Upper lobe of left lung (tissue), 4 donors: ENCODE measurements at regions not wholly inside any gene's neighbourhood (a gene's known extent, or its start where the extent isn't known, plus 50 kb on each side); places are given as distances from the start of the nearest gene placed in this dataset.

Experiments used
- EP300 ChIP-seq, 4 donors: sonication (generic); formaldehyde crosslinking; IDR thresholded peaks; one replicate each; pipeline ENCODE4 v1.5.1; 2017; ENCODE audit warnings: antibody characterized with exemption in 4 of 4, control low read depth in 2 of 4
- POLR2A ChIP-seq, 4 donors: fragments of 450-650 bp; IDR thresholded peaks; one replicate each; pipeline ENCODE4 v1.5.1; 2016 to 2017; ENCODE audit warnings: antibody characterized with exemption in 4 of 4, mild to moderate bottlenecking in 2 of 4
- POLR2AphosphoS5 ChIP-seq, 2 donors: sonication (generic); formaldehyde crosslinking; IDR thresholded peaks; one replicate each; pipeline ENCODE4 v1.5.1; 2017; ENCODE audit warnings: antibody characterized with exemption in 2 of 2
- TF ChIP-seq, protein P1 (sequence below), 6 experiments: fragments of 450-650 bp in 4 of 6; fragments of 200-600 bp in 2 of 6; sonication (generic) in 2 of 6; IDR thresholded peaks; one replicate each; pipeline ENCODE4 v1.5.1; 2016 to 2019; ENCODE audit warnings: antibody characterized with exemption in 6 of 6

DNA sequence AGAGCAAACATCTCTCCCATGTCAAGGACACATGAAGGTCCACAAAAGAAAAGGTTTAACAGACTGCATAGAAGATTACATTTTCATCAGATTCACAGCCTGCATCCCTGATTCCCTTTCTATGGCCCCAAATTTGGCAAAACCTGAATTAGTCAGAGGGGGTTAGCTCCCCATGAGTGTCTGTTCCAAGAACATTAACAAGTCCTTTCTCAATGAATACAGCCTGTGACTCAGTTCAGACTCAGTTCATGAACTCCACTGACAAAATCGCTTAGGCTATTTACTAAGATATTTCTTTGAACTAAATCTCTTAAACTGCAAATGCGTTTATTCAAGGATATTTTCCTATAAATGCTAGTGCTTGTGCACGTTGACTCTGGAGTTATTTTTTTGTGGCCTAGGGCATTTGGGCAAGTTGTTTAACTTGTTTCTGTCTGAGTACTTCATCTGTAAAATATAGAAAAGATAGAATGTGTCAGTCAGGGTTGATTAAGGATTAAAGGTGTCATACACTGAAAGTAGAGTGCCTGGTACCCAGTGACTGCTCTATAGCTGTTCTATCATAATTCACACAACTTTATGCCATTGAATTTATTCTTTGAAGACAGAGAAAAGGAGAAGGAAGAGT is 422.6 kb downstream of the HTR1B start:
- TF ChIP-seq POLR2AphosphoS5 (IDR thresholded peaks at IDR 0.05) (no peak), POLR2A (IDR thresholded peaks at IDR 0.05) (no peak), EP300 (IDR thresholded peaks at IDR 0.05) (no peak)
- TF ChIP-seq, protein P1, sequence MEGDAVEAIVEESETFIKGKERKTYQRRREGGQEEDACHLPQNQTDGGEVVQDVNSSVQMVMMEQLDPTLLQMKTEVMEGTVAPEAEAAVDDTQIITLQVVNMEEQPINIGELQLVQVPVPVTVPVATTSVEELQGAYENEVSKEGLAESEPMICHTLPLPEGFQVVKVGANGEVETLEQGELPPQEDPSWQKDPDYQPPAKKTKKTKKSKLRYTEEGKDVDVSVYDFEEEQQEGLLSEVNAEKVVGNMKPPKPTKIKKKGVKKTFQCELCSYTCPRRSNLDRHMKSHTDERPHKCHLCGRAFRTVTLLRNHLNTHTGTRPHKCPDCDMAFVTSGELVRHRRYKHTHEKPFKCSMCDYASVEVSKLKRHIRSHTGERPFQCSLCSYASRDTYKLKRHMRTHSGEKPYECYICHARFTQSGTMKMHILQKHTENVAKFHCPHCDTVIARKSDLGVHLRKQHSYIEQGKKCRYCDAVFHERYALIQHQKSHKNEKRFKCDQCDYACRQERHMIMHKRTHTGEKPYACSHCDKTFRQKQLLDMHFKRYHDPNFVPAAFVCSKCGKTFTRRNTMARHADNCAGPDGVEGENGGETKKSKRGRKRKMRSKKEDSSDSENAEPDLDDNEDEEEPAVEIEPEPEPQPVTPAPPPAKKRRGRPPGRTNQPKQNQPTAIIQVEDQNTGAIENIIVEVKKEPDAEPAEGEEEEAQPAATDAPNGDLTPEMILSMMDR (IDR thresholded peaks at IDR 0.05), result no peak
